BLaER1 (cell line): ENCODE measurements at regions not wholly inside any gene's neighbourhood (a gene's known extent, or its start where the extent isn't known, plus 50 kb on each side); places are given as distances from the start of the nearest gene placed in this dataset.

Source experiments
- H3K27ac ChIP-seq: shearing (Covaris generic); formaldehyde crosslinking; 2 replicates; pipeline ENCODE4 v1.8.1; 2022
- H3K27me3 ChIP-seq: shearing (Covaris generic); formaldehyde crosslinking; 2 replicates; pipeline ENCODE4 v1.8.1; 2022
- H3K36me3 ChIP-seq: shearing (Covaris generic); formaldehyde crosslinking; 2 replicates; pipeline ENCODE4 v1.8.1; 2022
- H3K4me1 ChIP-seq: shearing (Covaris generic); formaldehyde crosslinking; 2 replicates; pipeline ENCODE4 v1.8.1; 2022
- H3K4me2 ChIP-seq: shearing (Covaris generic); formaldehyde crosslinking; 2 replicates; pipeline ENCODE4 v1.8.1; 2022
- H3K4me3 ChIP-seq: shearing (Covaris generic); formaldehyde crosslinking; 2 replicates; pipeline ENCODE4 v1.8.1; 2022
- H3K9ac ChIP-seq: shearing (Covaris generic); formaldehyde crosslinking; 2 replicates; pipeline ENCODE4 v1.8.1; 2022
- H3K9me3 ChIP-seq: shearing (Covaris generic); formaldehyde crosslinking; 2 replicates; pipeline ENCODE4 v1.8.1; 2022
- H4K20me1 ChIP-seq: shearing (Covaris generic); formaldehyde crosslinking; 2 replicates; pipeline ENCODE4 v1.8.1; 2022
- Cebpa-rat ChIP-seq: shearing (Covaris generic); IDR thresholded peaks from 2 replicates; pipeline ENCODE4 v1.8.1; 2022

DNA sequence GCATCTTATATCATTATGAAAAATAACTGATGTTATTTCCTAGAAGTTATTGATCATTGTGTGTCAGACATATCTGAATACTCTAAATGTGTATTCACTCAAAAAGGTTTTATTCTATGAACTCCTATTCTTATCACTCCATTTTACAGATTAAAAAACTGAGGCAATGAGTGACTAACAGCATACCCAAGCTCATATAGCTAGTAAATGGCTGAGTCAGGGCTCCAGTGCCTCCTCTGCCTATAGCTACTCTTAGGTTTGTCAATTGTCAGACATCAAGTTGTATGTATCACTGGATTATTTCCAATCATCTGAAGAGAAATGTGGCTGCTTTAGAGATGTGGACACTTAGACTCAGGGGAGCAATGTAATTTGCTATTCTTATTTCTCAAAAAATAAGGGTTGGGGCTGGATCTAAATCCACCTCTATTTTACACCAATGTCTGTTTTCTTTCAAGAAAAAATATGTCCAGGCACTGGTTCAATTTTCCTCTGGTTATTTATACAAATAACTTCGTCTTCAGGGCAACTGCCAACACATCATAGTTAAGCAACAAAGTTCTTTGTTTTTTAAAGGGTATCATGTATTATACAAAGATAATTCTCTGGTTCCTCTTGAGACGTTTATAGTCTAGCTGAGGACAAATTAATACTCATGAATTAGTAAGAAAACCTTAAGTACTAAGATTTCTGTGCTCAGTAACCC is 328.9 kb upstream of the MAF start:
- Histone ChIP-seq H3K9me3 (no peaks in the 10 kb centered on the region), H3K9ac (no peak overlapping the region), H4K20me1 (no peaks in the 10 kb centered on the region), H3K4me3 (no peak overlapping the region), H3K4me1 (no peaks in the 10 kb centered on the region), H3K27me3 (no peaks in the 10 kb centered on the region), H3K27ac (no peak overlapping the region), H3K4me2 (no peak overlapping the region), H3K36me3 (no peaks in the 10 kb centered on the region)
- no peak for TF ChIP-seq Cebpa-rat

DNA sequence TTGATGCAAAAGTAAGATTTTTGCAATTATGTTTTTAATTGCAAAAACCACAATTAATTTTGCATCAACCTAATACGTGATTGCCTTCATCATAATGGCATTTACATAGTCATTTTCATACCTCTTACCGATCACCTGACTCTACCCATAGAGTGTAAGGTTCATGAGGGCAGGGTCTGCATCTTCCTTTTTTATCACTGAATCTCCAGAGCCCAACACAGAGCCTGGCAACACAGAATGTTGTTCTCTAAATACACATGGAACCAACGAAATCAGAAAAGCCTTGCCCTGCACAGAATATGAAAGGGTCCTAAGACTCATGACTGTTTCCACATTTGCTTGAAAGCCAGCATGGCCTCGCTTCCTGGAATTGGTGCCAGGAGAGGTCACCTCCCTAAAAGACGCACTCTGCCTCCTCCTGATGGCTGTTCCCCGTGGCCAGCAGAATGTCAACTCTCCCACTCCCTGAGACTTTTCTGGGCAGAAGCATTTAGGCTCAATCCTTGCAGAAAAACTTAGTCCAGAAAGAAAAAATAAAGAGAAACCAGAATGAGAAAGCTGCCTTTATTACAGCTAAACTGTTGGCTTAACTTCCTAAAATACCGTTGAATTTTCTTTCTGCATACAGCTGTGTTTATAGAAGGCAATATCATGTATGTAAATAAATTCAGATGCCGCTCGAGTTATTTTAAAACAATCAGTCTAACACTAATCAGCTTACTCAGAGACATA is 327.8 kb upstream of the MAF start:
- no peaks in the 10 kb centered on the region for H3K27me3 ChIP-seq
- no peak overlapping the region for H3K9ac ChIP-seq

DNA sequence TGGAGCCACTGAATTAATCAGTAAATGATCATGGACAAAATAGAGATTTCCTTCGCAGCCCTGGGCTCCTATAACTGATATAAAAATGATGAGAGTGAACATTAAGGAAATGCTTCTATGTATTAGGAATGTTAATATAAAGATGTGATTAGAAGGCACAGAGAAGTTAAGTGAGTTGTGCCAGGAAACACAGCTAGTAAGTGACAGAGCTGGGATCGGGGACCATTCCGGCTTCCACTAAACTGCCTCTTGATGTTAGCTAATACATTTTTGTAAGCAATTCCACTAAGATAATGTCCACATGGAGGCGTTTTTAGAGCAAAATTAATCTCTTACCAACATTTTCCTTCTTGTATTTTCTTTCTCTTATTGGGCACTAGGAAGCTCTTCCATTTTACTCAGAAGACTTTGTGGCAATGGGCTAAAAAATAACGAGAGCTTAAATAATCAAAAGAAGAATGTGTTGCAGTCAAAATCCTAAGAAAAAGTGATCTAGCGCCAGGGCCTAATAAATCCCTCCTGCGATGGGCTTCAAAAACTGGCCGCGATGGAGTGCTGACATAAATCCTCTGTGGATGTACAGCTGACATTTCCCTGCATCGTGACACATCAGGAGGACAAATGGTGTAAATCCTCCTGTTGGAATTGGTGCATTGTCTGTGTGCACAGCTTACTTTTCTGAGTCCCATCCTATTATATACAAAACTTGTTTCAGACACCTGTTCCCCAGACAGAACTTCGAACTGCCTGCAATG is 326.1 kb upstream of the MAF start:
- Histone ChIP-seq H3K27me3 (no peaks in the 10 kb centered on the region), H4K20me1 (no peaks in the 10 kb centered on the region), H3K9me3 (no peaks in the 10 kb centered on the region), H3K27ac (no peak overlapping the region), H3K4me3 (no peak overlapping the region), H3K4me1 (no peaks in the 10 kb centered on the region), H3K4me2 (no peak overlapping the region), H3K9ac (no peak overlapping the region), H3K36me3 (no peaks in the 10 kb centered on the region)
- no peak for TF ChIP-seq Cebpa-rat

More for the DNA sequence above, 327.8 kb upstream of the MAF start:
- H4K20me1 ChIP-seq = no peaks in the 10 kb centered on the region
- H3K4me1 ChIP-seq = no peaks in the 10 kb centered on the region
- no peak overlapping the region for H3K4me2 ChIP-seq
- H3K4me3 ChIP-seq = no peak overlapping the region
- no peak overlapping the region for H3K27ac ChIP-seq
- TF ChIP-seq Cebpa-rat = no peak
- H3K9me3 ChIP-seq = no peaks in the 10 kb centered on the region
- H3K36me3 ChIP-seq = no peaks in the 10 kb centered on the region

DNA sequence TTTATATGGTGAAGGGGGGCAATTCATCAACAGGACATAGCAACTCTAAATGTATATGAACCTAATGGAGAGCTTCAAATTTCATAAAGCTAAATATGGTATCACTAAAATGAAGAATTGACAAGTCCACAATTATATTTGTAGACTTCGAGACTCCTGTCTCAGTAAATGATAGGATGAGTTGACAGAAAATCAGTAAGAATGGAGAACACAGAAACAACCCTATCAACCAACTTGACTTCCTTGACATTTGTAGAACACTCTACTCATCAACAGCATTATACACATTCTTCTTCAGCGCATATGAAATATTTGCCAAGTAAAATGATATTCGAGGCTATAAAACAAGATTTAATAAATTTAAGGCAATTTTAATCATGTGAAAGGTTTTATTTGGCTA is 322.9 kb upstream of the MAF start:
- Histone ChIP-seq H3K9me3 (no peaks in the 10 kb centered on the region), H3K27me3 (no peaks in the 10 kb centered on the region), H3K36me3 (no peaks in the 10 kb centered on the region), H3K4me2 (no peak overlapping the region), H3K4me1 (no peaks in the 10 kb centered on the region), H4K20me1 (no peaks in the 10 kb centered on the region), H3K27ac (no peak overlapping the region), H3K9ac (no peak overlapping the region), H3K4me3 (no peak overlapping the region)
- no peak for TF ChIP-seq Cebpa-rat

DNA sequence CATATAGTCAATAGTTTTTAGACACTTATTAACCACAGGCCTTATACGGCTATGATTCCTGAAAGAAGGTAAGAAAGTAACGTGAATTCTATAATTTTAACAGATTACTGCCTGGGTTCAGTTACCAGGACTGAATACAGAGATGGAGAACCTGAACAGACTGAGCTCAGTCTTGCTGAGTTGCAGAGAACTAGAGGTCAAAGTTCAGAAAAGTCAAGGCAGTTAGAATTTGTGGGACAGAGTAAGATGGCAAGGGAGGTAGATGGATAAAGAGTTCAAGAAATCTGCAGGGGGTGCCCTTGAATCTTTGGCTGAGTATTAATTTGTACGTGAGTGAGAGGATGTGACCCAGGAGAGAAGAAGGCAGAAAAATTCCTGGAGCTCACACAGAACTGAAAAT is 320.1 kb upstream of the MAF start:
- Histone ChIP-seq H3K9me3 (no peaks in the 10 kb centered on the region), H3K4me1 (no peaks in the 10 kb centered on the region), H3K36me3 (no peaks in the 10 kb centered on the region), H3K27me3 (no peaks in the 10 kb centered on the region), H3K27ac (no peak overlapping the region), H3K4me2 (no peak overlapping the region), H3K9ac (no peak overlapping the region), H3K4me3 (no peak overlapping the region), H4K20me1 (no peaks in the 10 kb centered on the region)
- TF ChIP-seq Cebpa-rat = no peak

DNA sequence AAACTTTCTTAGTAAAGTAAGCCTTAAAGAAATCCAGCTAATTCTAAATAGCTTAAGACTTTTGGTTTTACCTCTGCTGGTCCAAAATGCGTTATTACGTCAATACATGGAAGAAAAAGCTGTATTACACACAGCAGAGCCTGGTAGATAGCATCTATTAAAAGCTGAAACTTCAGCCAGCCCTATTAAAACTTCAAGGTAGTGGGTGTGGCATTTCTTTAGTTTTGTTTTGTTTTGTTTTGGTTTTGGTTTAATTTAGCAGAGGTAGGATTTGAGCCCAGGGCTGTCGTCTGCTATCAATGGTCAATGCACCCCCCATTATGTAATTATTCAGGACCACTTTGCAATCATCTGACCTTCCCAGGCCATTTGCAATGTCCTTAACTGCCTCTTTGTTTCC is 318.4 kb upstream of the MAF start:
- Histone ChIP-seq H3K9me3 (no peaks in the 10 kb centered on the region), H3K9ac (no peak overlapping the region), H4K20me1 (no peaks in the 10 kb centered on the region), H3K27me3 (no peaks in the 10 kb centered on the region), H3K36me3 (no peaks in the 10 kb centered on the region), H3K4me1 (no peaks in the 10 kb centered on the region), H3K4me3 (no peak overlapping the region), H3K27ac (no peak overlapping the region), H3K4me2 (no peak overlapping the region)
- TF ChIP-seq Cebpa-rat = no peak

DNA sequence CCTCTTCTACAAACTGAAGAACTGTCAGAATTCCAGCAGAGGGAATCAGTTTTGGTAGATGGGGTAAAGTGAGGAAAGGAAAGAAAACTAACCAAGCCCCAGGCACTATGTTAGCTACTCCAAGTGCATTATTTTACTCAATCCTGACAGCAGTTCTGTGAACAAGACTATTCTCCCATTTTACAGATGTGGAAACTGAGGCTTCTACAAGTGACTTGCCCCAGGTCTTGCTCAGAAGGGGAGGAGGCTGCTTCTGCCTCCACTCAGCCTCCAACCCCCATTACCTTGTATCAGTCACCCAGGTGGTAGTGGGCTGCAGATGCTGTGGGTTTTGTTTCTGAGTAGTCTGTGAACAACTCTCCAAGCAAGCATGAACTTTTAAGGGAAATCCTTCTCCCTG is 315.2 kb upstream of the MAF start:
- TF ChIP-seq Cebpa-rat = no peak
- H4K20me1 ChIP-seq = no peaks in the 10 kb centered on the region
- H3K27ac ChIP-seq = no peak overlapping the region
- H3K4me3 ChIP-seq = no peak overlapping the region
- H3K27me3 ChIP-seq = no peaks in the 10 kb centered on the region
- no peaks in the 10 kb centered on the region for H3K36me3 ChIP-seq
- no peaks in the 10 kb centered on the region for H3K9me3 ChIP-seq
- no peaks in the 10 kb centered on the region for H3K4me1 ChIP-seq
- H3K9ac ChIP-seq = no peak overlapping the region
- no peak overlapping the region for H3K4me2 ChIP-seq

DNA sequence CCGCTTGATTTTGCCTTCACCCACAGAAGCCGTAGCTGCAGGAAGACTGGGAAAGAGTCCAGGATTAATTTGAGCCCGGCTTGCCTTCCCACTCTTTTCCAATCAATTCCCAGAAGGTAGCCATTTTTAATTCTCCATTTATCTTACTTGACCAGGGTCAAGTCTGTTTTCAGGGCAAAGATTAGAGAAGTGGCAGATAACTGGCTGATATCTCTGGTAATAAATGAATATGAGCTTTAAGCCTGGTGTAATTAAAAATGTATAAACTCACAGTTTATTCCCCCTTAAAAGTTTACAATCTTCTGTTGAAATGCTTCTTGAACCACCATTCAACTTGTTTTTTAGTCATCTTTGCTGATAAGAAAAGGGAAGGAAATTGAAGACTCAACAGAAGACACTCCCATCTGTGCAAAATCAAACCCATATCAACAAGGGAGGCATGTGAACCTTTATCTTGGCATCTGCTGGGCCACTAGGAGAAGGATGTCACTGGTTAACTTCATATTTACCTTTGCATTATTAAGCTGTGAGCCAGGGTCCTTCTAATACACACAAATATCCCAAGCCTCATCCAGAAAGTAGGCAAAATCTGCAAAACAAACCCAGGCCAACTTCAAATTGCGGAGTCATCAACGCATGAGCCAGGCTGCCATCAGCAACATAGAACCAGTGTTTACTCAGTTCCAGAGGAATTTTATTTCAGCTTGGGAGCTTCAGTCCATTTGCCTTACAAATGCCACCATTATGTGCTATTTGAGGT is 314.6 kb upstream of the MAF start:
- H4K20me1 ChIP-seq = no peaks in the 10 kb centered on the region
- H3K9me3 ChIP-seq = no peaks in the 10 kb centered on the region
- TF ChIP-seq Cebpa-rat = no peak
- no peaks in the 10 kb centered on the region for H3K36me3 ChIP-seq
- no peak overlapping the region for H3K9ac ChIP-seq
- no peak overlapping the region for H3K4me2 ChIP-seq
- H3K27ac ChIP-seq = no peak overlapping the region
- H3K4me1 ChIP-seq = no peaks in the 10 kb centered on the region
- H3K27me3 ChIP-seq = no peaks in the 10 kb centered on the region
- H3K4me3 ChIP-seq = no peak overlapping the region

DNA sequence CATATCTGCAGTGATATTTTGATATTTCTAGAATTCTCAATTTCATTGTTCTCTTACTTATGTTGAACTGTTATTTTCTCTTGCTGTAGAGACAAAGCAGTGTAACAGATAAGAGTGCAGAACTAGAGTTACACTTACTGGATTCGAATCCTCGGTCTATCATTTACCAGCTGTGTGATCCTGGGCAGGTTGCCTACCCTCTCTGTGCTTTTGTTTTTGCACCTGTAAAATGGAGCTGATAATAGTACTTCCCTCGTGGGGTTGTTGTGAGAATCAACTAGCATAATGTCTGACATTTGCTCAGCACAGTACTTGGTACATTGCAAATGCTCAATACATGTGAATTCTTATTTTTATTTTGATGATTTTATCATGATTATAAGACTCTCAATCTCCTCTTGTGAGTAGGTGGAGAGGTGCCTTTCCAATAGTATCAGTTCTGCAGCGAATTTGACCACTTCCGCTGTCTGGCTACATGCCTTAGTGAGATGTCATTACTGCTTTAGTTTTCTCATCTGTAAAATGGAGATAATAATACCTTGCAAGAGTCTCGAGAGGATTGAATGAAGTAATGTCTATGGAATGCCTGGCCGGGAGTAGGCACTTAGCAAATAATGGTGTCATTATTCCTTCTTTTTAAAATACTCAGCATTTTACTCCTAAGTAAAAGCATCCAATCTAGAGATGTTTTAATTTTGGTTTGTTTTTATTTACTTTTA is 312.2 kb upstream of the MAF start:
- H3K27me3 ChIP-seq = no peaks in the 10 kb centered on the region
- H3K9me3 ChIP-seq = no peaks in the 10 kb centered on the region
- no peak overlapping the region for H3K9ac ChIP-seq
- no peaks in the 10 kb centered on the region for H4K20me1 ChIP-seq
- no peak overlapping the region for H3K4me3 ChIP-seq
- H3K27ac ChIP-seq = no peak overlapping the region
- no peaks in the 10 kb centered on the region for H3K36me3 ChIP-seq
- H3K4me2 ChIP-seq = no peak overlapping the region
- H3K4me1 ChIP-seq = no peaks in the 10 kb centered on the region
- no peak for TF ChIP-seq Cebpa-rat
